ENCODE measurements at regions not wholly inside any gene's neighbourhood (a gene's known extent, or its start where the extent isn't known, plus 50 kb on each side); places are given as distances from the start of the nearest gene placed in this dataset.

DNA sequence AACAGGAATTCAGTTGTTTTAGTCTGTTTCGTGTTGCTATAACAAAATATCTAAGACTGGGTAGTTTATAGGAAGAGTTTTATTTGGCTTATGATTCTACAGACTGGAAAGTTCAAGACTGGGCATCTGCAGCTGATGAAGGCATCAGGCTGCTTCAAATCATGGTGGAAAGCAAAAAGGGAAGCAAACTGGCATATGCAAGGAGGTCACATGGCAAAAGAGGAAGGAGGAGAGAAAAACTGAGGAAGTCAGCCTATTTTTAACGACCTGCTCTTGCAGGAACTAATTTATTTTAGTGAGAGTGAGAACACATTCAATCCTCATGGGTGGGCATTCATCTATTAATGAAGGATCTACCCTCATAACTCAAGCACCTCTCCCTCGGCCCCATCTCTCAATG, 363.1 kb upstream of the HS3ST1 start:
- TF ChIP-seq POLR2A (IDR thresholded peaks at IDR 0.05) (no peak), CTCF (IDR thresholded peaks at IDR 0.05 in 4 of 5, conservative IDR thresholded peaks at IDR 0.05 in 1 of 5) (no peak)
